ENCODE measurements at regions not wholly inside any gene's neighbourhood (a gene's known extent, or its start where the extent isn't known, plus 50 kb on each side); places are given as distances from the start of the nearest gene placed in this dataset.

- Histone ChIP-seq H2AFZ (no peak overlapping the region), H3K9me2 (ENCODE audit: insufficient read depth) (no peaks in the 10 kb centered on the region), H3F3A (replicated peaks; ENCODE audit: low read depth) (no peaks in the 10 kb centered on the region), H3K27ac (ENCODE audit: low read depth) (no peak overlapping the region), H3K4me1 (ENCODE audit: insufficient read depth) (no peaks in the 10 kb centered on the region), H3K4me3 (no peak overlapping the region), H4K20me1 (replicated peaks; ENCODE audit: insufficient read depth) (no peaks in the 10 kb centered on the region), H3K27me3 (ENCODE audit: insufficient read depth) (no peaks in the 10 kb centered on the region), H3K36me3 (ENCODE audit: insufficient read depth) (no peaks in the 10 kb centered on the region), H3K79me2 (replicated peaks; ENCODE audit: insufficient read depth) (no peaks in the 10 kb centered on the region), H3K4me2 (no peak overlapping the region)
- peaks cover 1% of the 10 kb centered on the region for H3K27me3 Mint-ChIP-seq (ENCODE audit: insufficient read depth, low read depth, poor library complexity)
- peaks cover 4% of the 10 kb centered on the region for H3K4me1 Mint-ChIP-seq
- no peak overlapping the region for H3K4me3 Mint-ChIP-seq
- TF ChIP-seq, protein P1, sequence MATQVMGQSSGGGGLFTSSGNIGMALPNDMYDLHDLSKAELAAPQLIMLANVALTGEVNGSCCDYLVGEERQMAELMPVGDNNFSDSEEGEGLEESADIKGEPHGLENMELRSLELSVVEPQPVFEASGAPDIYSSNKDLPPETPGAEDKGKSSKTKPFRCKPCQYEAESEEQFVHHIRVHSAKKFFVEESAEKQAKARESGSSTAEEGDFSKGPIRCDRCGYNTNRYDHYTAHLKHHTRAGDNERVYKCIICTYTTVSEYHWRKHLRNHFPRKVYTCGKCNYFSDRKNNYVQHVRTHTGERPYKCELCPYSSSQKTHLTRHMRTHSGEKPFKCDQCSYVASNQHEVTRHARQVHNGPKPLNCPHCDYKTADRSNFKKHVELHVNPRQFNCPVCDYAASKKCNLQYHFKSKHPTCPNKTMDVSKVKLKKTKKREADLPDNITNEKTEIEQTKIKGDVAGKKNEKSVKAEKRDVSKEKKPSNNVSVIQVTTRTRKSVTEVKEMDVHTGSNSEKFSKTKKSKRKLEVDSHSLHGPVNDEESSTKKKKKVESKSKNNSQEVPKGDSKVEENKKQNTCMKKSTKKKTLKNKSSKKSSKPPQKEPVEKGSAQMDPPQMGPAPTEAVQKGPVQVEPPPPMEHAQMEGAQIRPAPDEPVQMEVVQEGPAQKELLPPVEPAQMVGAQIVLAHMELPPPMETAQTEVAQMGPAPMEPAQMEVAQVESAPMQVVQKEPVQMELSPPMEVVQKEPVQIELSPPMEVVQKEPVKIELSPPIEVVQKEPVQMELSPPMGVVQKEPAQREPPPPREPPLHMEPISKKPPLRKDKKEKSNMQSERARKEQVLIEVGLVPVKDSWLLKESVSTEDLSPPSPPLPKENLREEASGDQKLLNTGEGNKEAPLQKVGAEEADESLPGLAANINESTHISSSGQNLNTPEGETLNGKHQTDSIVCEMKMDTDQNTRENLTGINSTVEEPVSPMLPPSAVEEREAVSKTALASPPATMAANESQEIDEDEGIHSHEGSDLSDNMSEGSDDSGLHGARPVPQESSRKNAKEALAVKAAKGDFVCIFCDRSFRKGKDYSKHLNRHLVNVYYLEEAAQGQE (IDR thresholded peaks at IDR 0.05; ENCODE audit: unreplicated experiment): no peak
- TF ChIP-seq NANOG (IDR thresholded peaks at IDR 0.05; ENCODE audit: borderline replicate concordance): no peak
- no peak for DNase-seq (ENCODE audit: low spot score)
- no peaks in the 10 kb centered on the region for H3K36me3 Mint-ChIP-seq (ENCODE audit: low read depth)
- no peaks in the 10 kb centered on the region for H3K9me3 Mint-ChIP-seq
- no peak for ATAC-seq
- no peak overlapping the region for H3K27ac Mint-ChIP-seq
These were observed 1119.7 kb downstream of the BRD1 start for GRCh38 chr22:48707763-48708557.

DNA sequence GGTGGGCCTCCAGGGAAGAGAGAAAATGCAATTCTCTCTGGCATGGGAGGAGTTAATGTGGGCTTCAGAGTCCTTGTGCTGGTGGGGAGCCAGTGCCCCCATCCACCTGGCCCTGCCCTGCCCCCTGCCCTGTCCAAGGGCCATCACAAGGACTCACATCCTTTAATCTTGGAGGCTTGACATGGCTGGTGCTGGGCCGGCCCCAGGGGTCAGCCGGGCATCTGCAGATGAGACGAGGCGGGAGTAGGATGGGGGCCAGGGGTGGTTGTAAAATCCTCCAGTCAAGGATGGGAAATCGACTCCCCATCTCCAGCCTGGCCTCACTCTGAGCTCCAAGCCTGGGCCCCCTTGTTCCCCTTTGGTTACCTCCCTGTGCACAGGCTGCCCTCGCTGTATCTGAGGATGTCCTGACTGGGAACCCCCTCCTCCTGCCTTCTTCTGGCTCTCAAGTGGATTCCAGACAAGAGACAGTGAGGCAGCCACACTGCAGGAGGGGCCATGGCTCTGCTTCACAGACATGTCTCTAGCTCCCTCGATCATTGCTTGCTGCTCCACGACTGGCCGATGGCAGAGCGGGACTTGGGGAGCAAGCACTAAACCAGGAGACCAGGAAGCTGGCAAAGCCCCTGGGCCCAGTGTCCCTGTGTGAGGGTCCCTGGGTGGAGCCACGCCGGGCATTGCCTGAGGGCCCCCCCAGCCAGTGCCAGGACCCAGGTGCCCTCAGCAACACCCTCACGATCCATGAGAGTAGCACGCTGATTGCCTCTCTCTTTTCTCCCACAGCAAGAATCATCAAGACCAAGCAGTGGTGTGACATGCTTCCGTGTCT, 1120.5 kb downstream of the BRD1 start:
- Mint-ChIP-seq H3K27me3 (ENCODE audit: insufficient read depth, low read depth, poor library complexity) (peaks cover 1% of the 10 kb centered on the region), H3K27ac (no peak overlapping the region), H3K9me3 (no peaks in the 10 kb centered on the region), H3K36me3 (ENCODE audit: low read depth) (no peaks in the 10 kb centered on the region), H3K4me1 (peaks cover 5% of the 10 kb centered on the region), H3K4me3 (no peak overlapping the region)
- ATAC-seq: no peak
- H3K9me2 ChIP-seq (ENCODE audit: insufficient read depth): no peaks in the 10 kb centered on the region
- H3K4me2 ChIP-seq: no peak overlapping the region
- TF ChIP-seq ETS1 (IDR thresholded peaks at IDR 0.05) (no peak), POLR2AphosphoS5 (IDR thresholded peaks at IDR 0.05; ENCODE audit: low read depth) (no peak)
- H2AFZ ChIP-seq: no peak overlapping the region
- H4K20me1 ChIP-seq (replicated peaks; ENCODE audit: insufficient read depth): no peaks in the 10 kb centered on the region
- DNase-seq (ENCODE audit: low spot score): no peak
- H3K79me2 ChIP-seq (replicated peaks; ENCODE audit: insufficient read depth): no peaks in the 10 kb centered on the region
- no peak overlapping the region for H3K27ac ChIP-seq (ENCODE audit: low read depth)
- no peaks in the 10 kb centered on the region for H3K27me3 ChIP-seq (ENCODE audit: insufficient read depth)
- no peaks in the 10 kb centered on the region for H3K4me1 ChIP-seq (ENCODE audit: insufficient read depth)
- H3K36me3 ChIP-seq (ENCODE audit: insufficient read depth): no peaks in the 10 kb centered on the region
- no peaks in the 10 kb centered on the region for H3F3A ChIP-seq (replicated peaks; ENCODE audit: low read depth)
- H3K4me3 ChIP-seq: no peak overlapping the region

All from GM23338 (cell line).